ENCODE measurements at regions not wholly inside any gene's neighbourhood (a gene's known extent, or its start where the extent isn't known, plus 50 kb on each side); places are given as distances from the start of the nearest gene placed in this dataset.

- Histone ChIP-seq H2BK5ac (ENCODE audit: insufficient read length, low read length) (no peak overlapping the region), H2AFZ (ENCODE audit: low read length) (no peak overlapping the region), H4K91ac (ENCODE audit: insufficient read length, low read depth, low read length) (no peak overlapping the region), H4K5ac (ENCODE audit: insufficient read length, low read depth, low read length) (no peak overlapping the region), H3K27ac (ENCODE audit: insufficient read length, low read depth, low read length) (no peak overlapping the region), H3K56ac (ENCODE audit: insufficient read length, low read depth, low read length) (no peak overlapping the region), H2BK12ac (ENCODE audit: insufficient read length, low read depth, low read length) (no peak overlapping the region), H3K27me3 (ENCODE audit: insufficient read depth, low read length) (no peaks in the 10 kb centered on the region), H3K9ac (ENCODE audit: extremely low read depth, insufficient read length, low read length) (no peak overlapping the region), H4K8ac (replicated peaks; ENCODE audit: insufficient read length, low read depth, low read length) (no peak overlapping the region), H2BK120ac (ENCODE audit: low read depth, low read length, poor library complexity, severe bottlenecking) (no peak overlapping the region), H3K4ac (ENCODE audit: low read depth, low read length) (no peak overlapping the region), H4K20me1 (ENCODE audit: control insufficient read depth, insufficient read depth, insufficient read length) (no peaks in the 10 kb centered on the region), H2AK5ac (ENCODE audit: insufficient read length, low read length) (no peak overlapping the region), H3K18ac (ENCODE audit: insufficient read length, low read depth, low read length) (no peak overlapping the region), H3K4me2 (ENCODE audit: insufficient read depth, insufficient read length, low read length) (no peak overlapping the region), H3K9me3 (ENCODE audit: control insufficient read depth, low read depth, low read length) (no peaks in the 10 kb centered on the region), H2BK20ac (ENCODE audit: low read depth, low read length, poor library complexity, severe bottlenecking) (no peak overlapping the region), H3K23ac (ENCODE audit: insufficient read length, low read depth, low read length) (no peak overlapping the region), H3K4me1 (ENCODE audit: insufficient read depth, low read length) (no peaks in the 10 kb centered on the region; the same call in 1 of the 2 replicates), H2BK15ac (ENCODE audit: low read depth, low read length) (no peak overlapping the region), H3K79me1 (ENCODE audit: insufficient read depth, low read depth, low read length, poor library complexity, severe bottlenecking) (no peaks in the 10 kb centered on the region), H3T11ph (ENCODE audit: low read length) (no peak overlapping the region), H3K23me2 (ENCODE audit: insufficient read length, low read depth, low read length, poor library complexity, severe bottlenecking) (no peaks in the 10 kb centered on the region), H3K79me2 (ENCODE audit: insufficient read depth, low read length) (peaks cover 3% of the 10 kb centered on the region; the same call in 1 of the 2 replicates), H3K14ac (ENCODE audit: insufficient read depth, low read length) (no peak overlapping the region)
- Mint-ChIP-seq H3K4me3 (no peak overlapping the region; a peak in 1 of 5 replicates), H3K4me1 (peaks cover 27 to 36% of the 10 kb centered on the region in 2 experiments), H3K27me3 (ENCODE audit: low read depth) (peaks cover 4% of the 10 kb centered on the region), H3K27ac (peak overlapping the region in 1 of 3 experiments; percentile 75; a peak in 2 of 7 replicates), H3K9me3 (no peaks in the 10 kb centered on the region), H3K36me3 (ENCODE audit: insufficient read depth in 1 of 3, low read depth in 3 of 3) (no peaks in the 10 kb centered on the region)
- TF ChIP-seq CTCF (conservative IDR thresholded peaks at IDR 0.05) = no peak
- DNase-seq = peak; percentile 31
- no CpG with 5 or more reads among the region's 10 CpGs for WGBS (ENCODE audit: extremely low coverage, insufficient read length, low lambda C conversion rate)
Measured at GRCh38 chr11:15843309-15843872, 513.0 kb downstream of the SOX6 start.

Data from H9 (cell line).